SIG-M5 treated with dmso at 0.1 percent for 504 hours (cell line): ENCODE measurements at regions not wholly inside any gene's neighbourhood (a gene's known extent, or its start where the extent isn't known, plus 50 kb on each side); places are given as distances from the start of the nearest gene placed in this dataset.

Source experiments
- DNase-seq: peaks from one replicate; lab custom pipeline; 2025; ENCODE audit not compliant: unreplicated experiment; lab: John Stamatoyannopoulos, UW

DNA sequence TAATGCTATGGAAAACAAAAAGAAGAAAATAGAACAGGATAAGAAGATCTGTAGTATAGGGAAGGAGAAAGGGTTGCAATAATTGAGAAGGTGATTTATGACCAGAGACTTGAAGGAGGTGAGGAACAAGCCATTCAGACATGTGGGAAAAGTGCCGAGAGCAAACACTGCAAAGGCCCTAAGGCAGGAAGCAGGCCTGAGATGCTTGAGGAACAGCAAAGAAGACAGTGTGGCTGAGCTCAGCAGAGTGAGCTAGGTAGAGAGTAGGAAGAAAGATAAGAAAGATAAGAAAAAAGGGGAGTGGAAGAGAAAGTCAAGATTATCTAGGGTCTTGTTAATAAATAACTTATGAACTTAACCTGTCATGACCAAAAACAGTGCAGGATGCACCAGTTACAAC lies 671.8 kb downstream of the RPS29 start:
- DNase-seq: no peak

DNA sequence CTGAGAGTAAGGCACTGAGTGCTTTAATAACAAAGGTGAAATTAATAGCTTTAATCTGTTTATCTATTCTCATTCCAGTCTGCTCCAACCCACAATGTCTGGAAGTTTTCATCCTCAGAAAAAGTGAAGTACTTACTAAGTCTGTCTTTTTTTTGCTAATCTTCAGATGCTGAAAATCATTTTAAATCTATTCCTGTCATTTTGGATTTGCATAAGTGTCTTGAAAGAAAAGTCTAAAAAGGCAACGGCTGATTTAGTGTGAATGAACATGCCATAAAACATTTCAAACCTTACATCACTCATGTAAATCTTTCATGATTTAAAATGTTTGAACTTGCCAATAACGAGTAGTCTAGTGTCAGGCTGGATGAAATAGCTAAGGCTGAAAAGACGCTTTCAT lies 685.6 kb downstream of the RPS29 start:
- no peak for DNase-seq

DNA sequence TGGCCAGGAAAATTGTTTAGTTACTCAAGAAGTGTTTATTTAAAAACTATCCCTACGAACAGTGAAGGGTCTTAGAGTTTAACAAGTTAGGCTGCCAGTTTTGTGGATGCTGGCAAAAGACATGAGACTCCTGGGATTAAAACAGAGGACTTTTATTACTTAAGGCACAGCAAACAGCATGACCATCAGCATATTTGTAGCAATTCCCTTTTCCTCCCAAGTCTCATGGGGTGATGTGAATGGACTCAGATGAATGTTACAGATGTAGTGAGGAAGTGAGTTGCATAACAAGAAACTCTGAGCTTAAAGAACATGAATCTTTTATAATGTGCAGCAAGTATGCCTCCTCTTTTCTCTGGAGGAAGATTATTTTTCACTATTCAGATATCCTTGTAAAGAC lies 695.8 kb downstream of the RPS29 start:
- no peak for DNase-seq

DNA sequence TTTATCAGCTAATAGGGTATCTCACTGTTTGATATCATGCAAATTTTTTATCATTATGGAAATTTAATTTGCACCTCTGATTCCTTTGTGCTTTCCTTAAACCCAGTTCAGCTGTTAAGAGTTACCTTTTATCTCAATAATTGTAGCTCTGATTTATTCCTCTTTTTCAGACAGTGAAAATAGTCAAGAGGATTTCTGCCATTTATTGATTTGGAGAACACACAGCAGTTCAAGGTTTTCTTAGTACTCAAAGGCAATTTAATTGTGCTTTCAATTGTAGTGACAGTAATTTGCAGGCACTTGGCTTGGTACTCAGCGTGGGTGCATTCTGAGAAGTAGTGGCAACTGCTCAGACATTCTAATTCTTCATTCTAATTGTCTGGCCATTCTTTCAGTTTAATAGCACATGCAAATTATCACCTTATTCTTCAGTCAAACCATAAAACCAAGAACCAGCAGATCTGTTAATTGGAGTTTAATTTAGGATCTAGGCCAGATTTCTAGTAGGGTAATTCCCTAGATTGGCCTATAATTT lies 709.3 kb downstream of the RPS29 start:
- DNase-seq: no peak

DNA sequence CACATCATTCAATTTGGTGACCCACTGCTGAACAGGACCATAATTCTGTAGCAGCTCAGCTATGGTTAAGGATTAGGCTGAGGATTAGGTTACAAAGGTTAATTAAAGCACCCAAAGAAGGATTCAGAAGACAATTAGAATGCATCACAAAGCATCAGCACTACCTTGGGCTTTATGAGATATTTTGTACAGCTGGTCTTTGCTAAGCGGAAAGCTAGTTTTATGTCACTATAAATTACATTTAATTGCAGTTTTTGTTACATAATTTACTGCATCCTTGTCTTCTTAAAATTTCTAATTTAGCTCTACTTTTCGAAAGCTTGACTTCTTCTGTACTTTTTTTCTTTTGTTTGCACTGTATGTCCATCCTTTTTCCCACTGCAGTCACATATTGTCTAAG lies 711.5 kb downstream of the RPS29 start:
- no peak for DNase-seq

DNA sequence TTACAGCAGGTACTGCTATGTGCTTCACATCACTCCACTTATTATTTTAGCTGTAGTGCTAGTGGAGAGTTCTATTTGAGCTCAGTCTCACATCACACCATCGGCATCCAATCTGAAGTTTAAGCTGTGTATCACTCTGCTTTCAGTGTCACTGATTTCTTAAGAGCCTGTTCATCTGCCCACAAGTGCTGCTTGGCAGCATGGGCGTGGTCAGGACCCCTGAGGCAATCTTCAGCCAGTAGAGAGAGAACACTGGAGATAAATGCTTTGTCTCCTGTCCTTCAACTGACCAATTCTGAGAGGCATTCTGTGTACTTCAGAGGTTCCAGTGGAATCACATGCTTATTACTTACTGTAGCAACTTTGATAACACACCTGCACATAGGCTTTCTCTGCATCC lies 728.8 kb downstream of the RPS29 start:
- DNase-seq: no peak

DNA sequence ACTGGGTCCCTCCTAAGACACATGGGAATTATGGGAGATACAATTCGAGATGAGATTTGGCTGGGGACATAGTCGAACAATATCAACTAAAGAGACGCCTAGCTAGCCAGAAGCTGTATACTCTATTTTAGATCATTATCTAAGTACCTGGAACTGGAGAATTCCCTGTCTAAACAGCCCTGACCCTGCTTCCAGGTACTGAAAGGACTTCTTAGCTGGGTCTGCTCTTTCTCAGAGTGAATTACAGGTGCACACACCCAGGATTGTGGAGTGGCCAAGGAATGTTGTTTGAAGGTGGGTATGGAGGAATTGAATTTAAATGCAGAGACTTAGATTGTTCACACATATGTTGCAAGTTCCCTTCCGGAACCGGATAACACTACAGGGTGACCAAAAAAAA lies 733.0 kb downstream of the RPS29 start:
- no peak for DNase-seq

DNA sequence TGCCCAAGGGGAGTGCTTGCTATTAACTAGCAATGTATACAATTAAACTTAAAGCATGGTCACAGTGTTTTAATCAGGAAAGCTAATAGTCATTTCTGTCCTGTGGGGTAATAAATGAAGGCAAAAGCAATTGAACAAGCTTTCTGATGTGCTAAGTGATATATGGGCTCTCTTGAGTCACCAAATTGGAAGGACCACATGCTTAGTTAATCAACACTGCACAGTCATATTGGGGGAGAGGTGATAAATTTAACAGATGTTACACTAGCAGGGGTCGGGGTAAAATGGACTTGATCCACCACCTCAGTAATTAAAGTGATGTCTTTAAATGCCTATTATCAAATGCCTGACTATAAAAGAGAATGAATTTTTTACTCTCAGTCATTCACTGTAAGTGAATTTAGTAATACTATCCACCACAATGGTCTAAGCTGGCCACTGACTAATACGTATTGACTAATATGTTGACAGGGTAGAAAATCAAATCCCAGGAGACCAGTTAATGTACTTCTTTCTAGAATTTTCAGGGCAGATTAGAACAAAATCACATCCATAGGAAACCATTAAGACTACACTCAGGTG lies 736.3 kb downstream of the RPS29 start:
- DNase-seq: no peak

DNA sequence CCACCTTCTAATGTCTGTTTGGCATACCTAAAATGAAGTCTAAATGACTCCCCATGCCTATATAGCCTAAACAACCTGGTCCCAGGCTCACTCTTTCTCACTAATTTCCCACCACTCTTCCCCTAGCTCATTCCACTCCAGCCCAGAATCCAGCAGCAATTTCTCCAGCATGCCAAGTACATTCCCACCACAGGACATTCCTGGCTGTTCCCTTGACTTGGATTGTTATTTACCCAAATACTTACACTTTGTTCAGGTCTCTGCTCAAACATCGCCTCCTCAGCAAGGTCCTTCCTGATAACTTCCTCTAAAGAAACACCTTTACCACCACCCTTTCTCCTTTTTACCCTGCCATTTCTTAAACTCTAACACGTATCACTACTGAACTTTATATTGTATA lies 743.4 kb downstream of the RPS29 start:
- DNase-seq: no peak

DNA sequence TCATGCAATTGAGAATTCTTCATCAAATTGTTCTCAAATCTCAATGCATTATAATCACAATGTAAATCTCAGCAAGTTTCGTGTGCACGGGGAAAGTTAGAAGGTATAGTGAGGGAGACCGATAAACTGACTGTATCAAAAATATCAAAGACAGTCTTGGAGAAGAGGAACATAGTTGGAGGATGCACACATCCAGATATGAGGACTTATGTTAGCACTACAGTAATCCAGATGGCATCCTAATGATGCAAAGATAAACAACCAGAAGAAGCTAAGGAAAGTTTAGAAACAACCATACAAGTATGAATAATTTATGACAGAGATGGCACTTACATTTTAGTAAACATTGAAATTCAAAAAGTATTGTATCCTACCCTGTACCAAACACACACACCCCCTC lies 760.1 kb downstream of the RPS29 start:
- DNase-seq: no peak

DNA sequence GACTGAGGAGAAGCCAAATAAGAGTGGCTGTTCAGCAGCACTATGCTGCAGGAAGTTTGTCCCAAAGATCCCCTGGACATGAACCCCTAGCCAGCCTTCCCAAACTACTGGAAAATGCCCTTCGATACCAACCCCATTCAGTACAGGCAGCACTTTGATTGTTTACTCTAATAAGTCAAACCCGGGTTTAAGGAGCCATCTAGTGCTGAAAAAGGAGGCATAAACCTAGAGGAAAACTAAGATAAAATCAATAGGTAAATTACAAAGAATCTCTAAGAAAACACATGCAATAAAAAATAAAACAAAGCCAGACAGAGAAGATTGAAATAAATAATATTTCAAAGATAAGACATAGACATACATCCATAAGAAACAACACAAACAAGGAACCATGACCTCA lies 771.6 kb downstream of the RPS29 start:
- DNase-seq: no peak

DNA sequence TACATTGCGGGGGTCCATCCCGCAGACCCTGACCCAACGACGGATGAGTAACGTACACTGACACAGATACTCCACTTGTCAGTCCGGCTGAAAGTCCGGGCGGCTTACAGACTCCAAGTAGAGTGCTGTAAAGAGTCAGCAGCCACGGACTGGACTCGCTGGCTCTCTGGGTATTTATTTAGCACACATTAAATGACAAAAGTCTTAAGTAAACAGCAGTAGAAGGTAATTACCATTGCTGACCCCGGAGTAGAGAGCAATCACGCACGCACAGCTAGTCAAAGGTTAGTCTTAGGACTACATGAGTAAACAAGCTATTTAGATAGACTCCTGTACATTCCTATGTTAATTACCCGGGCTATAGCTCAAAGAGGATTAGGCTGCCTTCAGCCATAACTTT lies 780.9 kb downstream of the RPS29 start:
- DNase-seq: no peak

DNA sequence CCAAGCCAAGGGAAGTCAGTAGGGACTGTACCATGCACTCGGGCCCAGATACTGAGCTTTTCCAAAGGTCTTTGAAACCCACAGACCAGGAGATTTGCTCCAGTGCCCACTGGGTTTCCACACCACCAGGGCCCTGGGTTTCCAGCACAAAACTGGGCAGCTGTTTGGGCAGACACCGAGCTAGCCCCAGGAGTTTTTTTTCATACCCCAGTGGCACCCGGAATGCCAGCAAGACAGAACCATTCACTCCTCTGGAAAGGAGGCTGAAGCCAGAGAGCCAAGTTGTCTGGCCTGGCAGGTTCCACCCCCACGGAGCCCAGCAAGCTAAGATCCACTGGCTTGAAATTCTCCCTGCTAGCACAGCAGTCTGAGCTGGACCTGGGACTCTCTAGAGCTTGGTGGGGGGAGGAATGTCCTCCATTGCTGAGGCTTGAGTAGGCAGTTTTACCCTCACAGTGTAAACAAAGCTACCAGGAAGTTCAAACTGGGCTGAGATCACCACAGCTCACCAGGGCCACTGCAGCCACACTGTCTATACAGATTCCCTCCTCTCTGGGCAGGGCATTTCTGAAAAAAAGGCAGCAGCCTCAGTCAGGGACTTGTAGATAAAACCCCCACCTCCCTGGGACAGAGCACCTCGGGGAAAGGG lies 793.7 kb downstream of the RPS29 start:
- DNase-seq: peak; percentile 1

DNA sequence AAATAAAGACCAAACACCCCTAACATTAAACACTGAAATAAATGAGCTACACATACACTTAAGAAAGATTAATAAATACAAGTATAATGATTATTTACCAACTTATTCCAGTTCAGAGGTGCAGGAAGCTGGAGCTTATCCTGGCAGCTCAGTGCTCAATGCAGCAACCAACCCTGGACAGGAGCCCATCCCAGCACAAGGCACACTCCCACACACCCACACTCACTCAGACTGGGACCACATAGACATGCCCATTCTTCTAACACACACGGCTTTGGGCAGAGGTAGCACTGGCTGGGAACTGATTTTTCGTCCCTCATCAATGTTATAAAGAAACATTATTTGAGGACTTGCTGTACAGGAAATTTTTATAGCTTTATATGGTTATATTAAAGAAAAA lies 797.4 kb downstream of the RPS29 start:
- DNase-seq: no peak

DNA sequence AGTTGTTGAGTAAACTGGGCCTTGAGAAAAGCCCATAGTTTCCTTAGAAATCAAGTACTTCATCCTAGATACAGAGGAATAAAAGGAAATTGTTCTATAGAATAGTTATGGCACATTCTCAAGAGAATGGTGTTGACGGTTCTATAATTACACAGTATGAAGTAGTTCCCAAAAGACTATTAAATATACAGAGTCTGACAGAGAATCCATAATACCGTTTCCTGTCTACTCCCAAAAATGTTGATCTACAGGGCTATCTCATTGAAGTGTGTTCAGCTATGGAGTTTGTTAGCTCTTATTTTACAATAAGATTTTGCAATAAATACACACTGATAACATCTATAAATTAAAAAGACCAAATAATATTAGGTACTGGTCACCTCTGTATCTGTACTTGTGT lies 799.7 kb downstream of the RPS29 start:
- DNase-seq: no peak

DNA sequence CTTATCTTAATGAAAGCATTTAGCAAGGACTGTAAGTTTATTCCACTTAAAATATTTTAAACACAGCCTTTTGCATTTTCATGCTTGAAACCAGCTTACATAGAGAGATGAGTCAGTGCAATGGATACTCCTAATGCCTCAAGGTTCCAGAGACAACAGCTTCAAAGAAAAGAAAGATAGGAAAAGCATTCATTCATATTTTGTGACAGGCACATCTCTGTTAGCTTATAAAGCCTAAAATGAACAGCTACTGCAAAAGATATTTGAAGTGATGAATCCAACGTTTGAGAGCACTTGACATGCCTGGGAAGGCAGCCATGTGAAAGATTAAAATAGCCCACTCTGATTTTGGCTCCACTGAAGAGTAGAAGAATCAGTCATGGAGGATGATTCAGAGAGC lies 814.5 kb downstream of the RPS29 start:
- DNase-seq: no peak

DNA sequence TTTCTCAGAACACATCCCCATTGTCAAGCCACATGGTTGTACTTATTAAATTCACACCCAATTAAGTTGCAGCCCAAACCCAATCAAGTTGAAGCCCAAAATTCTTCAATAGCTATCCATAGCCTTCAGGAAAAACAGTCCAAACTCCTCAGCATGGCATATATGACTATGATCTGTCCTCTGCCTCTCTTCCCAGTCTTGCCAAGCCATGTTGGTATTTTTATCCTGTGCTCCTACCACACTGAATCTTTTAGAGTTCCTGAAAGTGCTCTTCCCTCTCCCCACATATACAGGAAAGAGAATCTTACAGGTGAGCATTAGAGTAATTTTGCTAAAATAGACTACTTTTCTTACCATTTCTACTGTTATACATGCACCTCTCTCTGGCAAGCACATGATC lies 834.9 kb downstream of the RPS29 start:
- no peak for DNase-seq

DNA sequence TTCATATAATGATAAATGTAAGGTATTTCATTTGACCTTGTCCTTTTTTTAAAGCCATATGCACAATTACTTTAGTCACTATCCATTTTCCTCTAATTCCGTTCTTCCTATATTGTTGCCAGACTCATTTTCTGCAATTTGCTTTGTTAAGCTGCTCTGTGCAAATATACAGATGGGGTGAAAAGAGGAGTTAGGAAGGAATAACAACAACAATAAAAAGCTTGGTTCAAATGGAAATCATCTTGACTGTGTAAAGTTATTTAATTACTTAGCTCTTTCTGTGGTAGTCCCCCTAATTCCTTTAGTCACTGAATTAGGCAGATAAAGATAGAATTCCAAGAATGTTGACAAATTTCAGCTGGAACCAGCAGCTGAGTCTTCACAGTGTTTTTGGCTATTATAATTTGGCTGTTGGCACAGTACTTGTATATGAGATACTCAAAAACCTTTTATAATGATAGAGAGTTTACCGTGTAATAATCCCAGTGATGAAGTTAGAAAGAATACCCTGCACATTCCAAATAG lies 838.0 kb downstream of the RPS29 start:
- DNase-seq: no peak

DNA sequence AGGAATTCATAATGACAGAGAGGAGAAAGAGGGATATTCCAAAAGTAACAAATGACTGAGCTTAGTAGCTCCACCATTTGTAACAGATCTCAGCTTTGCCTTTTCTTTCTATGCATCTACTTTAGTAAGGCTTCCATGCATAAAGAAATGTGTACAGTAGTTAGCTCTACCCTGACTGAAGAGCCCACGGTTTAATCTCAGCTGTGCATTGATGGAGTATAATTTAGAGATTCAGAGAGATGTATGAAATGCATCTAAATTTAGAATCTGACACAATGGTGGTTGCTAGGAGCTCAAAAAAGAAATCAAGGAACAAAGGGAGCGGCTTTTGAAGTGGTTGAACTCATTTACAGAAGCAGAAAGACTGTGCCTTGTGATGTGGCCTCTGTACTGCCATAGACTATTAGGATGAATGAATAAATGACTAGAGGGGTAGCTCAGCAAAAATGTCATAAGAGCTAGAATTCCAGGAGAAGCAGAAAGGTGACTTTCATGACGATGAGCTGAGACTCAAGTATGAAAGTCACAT lies 838.6 kb downstream of the RPS29 start:
- no peak for DNase-seq

DNA sequence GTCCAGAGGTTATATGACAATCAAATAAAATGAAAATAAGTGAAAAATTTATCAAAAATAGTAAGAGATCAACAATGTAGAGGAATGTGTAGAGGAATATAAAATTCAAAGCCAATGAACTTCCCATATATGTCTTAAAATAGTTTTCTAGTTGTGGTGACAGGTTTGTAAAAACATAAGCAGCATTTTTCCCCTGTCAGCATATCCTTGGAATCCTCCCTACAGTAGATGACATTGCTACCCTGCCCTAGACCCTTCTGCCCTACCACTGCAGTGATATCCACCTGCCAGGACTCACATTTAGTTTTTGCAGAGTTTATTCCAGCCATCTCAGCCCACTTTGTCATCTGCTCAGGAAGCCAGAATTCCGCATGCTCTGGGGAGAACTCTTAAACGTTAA lies 842.0 kb downstream of the RPS29 start:
- no peak for DNase-seq

DNA sequence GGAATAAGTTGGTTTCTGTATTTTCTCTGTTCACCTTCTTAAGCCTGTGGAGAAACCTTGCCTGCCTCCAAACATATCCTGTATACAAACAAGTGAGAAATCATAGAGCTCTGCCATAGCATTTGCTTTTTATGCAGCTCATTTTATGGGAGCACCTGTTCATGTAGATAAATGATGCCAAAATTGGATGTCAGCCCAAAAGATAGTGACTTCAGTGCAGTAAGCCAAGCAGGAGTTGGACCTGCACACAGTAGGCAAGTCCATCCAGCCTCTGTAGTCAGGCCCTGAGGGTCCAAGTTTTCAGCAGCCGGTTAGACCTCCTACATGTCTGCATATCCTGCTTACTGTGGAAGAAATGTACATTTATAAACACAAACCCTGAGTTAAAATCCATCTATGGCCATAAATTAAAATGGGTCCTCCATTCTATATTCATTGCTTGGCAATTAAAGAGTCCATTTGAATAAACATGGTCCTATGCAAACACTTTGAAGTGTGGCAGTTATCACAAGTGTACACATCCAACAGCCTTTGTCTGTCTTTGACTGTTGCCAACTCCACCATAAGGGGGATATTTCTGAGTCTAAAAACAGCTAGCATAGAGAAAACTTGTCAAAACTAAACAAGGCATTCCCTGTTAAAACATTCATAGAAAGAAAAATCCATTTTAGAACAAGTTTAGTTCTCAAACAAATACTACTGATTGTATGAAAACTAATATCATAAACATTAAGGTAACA lies 847.8 kb downstream of the RPS29 start:
- DNase-seq: no peak

DNA sequence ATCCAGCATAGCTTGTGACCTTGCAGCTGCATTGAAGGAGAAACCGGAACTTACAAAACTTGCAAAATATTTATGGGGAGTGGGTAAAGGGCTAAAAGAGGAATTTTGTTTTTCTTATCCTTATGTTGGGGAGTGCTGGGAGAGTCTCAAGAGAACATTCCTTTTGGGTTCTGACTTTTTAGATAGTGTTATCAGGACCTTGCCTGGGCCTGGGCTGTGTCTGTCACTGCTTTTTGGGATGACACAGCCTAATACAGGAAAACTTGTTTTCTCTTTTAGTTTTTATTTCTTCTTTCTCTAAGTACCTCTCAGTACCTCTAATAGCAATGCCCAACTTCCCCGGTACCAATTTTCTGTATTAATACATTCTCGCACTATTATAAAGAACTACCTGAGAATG lies 850.6 kb downstream of the RPS29 start:
- DNase-seq: no peak
